ENCODE measurements at regions not wholly inside any gene's neighbourhood (a gene's known extent, or its start where the extent isn't known, plus 50 kb on each side); places are given as distances from the start of the nearest gene placed in this dataset.

DNA sequence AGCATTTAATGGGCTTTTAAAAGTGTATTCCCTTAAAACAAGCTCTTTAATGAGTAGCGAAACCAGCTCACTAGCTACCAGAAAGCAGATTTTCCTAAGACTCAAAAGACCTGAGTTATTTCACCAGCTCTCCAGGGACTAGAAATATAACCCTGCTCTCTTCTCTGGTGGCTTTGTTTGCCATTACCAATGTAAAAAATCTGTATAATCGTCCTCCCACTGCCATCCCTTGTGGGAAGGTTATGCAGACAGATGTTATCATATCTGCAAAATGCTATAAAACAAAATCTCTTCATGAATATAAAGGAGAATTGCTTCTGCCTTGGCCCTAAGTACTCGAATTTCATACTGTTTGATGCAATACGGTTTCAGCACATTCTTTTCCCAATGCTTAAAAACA, 335.2 kb downstream of the NUP35 start:
- TF ChIP-seq POLR2A (IDR thresholded peaks at IDR 0.05): no peak
- TF ChIP-seq CTCF (IDR thresholded peaks at IDR 0.05): no peak
- TF ChIP-seq POLR2AphosphoS5 (IDR thresholded peaks at IDR 0.05): no peak

All from suprapubic skin (tissue), 4 donors.